Activated CD8-positive, alpha-beta memory T cell treated with anti-CD3 and anti-CD28 coated beads for 4 hours (primary cell): ENCODE measurements at regions not wholly inside any gene's neighbourhood (a gene's known extent, or its start where the extent isn't known, plus 50 kb on each side); places are given as distances from the start of the nearest gene placed in this dataset.
"Not testable (repeated sequence)": the region's sequence is repeated elsewhere in the genome, so short reads cannot be mapped to it uniquely, and the experiment has no call there.

Source experiments
- DNase-seq, 2 donors: peaks; one replicate each; pipeline ENCODE4 v3.0.0-alpha.2; 2020; ENCODE audit warnings: low read depth in 2 of 2

DNA sequence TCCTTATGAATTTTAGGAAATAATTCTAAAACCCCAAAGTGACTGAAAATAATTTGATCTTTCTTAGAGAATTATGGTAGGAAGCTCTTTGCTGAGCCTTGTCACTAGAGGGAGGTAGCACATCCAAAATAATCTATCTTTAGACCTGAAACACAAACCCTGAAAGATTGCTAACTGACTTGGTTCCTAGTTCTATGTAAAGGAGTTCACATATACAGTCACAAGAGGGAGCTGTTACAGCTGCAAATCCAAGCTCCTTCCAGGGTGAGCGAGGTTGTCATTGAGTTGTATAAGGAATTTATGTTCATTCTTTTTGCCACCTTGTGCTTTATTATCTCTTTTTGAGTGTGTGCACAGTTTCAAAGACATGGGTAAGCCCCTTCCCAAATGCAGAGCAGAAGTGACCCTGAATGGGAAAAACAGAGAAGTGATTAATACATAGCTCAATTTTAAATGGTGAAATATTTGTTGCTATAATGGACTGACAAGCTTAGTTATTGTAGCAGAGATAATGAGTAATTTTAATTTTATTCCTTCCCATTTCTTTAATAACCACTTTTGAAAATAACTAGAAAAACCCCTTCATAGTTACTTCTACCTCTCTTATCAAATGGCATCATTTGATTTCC is 387.9 kb downstream of the DAD1 start:
- no peak for DNase-seq

GRCh38 chr14:22200131-22200530 is 388.9 kb downstream of the DAD1 start:
- not testable (repeated sequence) for DNase-seq

GRCh38 chr14:22194664-22195063 is 394.4 kb downstream of the DAD1 start:
- DNase-seq, result no peak

DNA sequence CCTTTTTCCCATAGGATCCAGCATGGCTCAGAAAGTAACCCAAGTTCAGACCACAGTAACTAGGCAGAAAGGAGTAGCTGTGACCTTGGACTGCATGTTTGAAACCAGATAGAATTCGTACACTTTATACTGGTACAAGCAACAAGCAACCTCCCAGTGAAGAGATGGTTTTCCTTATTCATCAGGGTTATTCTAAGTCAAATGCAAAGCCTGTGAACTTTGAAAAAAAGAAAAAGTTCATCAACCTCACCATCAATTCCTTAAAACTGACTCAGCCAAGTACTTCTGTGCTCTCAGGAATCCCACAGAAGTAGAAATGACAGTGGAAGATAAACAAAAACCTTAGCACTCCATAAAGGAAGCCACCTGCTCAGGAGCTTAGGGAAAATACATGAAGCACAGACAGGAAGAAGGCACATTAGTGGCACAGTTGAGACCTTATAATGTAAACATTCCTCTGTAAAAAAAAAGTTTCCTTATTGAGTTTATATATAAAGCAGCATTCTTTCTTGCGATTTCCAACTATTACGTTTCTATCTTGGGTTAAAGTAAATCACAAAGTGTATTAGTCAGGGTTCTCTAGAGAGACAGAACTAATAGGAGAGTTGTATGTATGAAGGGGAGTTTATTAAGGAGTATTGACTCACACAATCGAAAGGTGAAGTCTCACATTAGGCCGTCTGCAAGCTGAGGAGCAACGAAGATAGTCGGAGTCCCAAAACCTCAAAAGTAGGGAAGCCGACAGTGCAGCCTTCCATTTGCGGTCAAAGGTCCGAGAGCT is 398.4 kb downstream of the DAD1 start:
- DNase-seq, result no peak

- no peak for DNase-seq
Observed at GRCh38 chr14:22189881-22190280, 399.1 kb downstream of the DAD1 start.

- no peak for DNase-seq
Observed at GRCh38 chr14:22188318-22188717, 400.7 kb downstream of the DAD1 start.

- no peak for DNase-seq
Observed at GRCh38 chr14:22185789-22186188, 403.2 kb downstream of the DAD1 start.

DNA sequence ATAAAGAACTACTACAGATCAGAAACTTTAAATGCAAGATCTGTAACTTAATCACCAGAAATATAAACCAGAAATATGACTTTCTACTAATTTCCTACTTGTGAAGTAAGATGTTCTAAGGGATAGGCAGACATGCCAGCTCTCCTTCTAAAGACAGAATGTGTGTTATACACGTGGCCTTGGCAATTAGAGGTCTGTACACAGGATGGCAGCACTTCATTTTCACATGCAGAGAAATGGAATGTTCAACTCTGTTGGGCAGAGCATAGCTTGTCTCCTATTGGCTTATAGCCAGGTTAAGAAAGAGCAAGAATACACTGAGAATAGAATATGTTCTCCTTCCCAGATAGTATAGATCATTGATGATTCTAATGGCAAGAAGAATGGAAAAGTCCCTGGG is 403.8 kb downstream of the DAD1 start:
- no peak for DNase-seq

GRCh38 chr14:22184830-22185168 is 404.2 kb downstream of the DAD1 start:
- no peak for DNase-seq

GRCh38 chr14:22184157-22184829 is 404.7 kb downstream of the DAD1 start:
- DNase-seq, result no peak

DNA sequence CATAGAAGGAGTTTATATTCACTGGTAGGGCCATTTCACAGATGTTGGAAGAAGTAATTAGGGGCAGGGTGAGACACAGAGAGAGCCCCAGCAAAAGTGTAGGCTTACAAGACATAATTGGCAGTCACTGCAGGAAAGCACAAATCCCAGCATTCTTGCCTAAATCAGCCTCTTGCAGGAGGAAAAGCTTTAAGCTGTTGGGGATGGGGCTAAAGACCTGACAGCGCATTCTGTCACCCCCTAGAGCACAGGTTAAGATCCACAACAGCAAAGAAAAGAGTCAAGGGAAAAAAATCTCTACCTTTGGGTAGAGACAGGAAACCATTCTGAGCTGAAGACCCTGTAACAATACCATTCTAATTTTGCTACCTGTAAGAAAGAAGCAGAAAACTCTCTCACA is 409.0 kb downstream of the DAD1 start:
- DNase-seq, result no peak

GRCh38 chr14:22179190-22179589 is 409.8 kb downstream of the DAD1 start:
- DNase-seq, result no peak

DNA sequence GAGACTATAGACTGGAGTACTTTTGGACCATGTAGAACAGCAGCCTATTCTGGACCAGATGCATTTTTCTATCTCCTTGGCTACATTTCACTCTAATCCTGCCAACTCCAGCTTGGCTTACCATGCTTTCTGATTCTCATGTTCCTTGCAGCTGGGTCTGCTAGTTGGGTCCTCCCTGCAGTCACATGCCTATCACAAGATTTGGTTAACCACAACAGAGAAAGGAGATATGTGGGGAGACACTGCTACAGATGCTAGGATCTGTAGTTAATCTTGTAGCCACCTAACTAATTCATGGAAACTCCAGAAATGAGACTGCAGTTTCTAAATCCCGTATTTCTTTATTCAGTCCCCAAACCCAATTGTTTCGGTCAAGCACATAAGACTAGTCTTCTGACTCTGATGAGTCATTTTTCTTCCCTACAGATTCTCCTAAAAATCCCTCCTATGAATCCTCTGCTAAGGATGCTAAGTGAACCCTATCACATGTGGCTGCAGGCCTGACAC is 410.6 kb downstream of the DAD1 start:
- DNase-seq, result no peak

DNA sequence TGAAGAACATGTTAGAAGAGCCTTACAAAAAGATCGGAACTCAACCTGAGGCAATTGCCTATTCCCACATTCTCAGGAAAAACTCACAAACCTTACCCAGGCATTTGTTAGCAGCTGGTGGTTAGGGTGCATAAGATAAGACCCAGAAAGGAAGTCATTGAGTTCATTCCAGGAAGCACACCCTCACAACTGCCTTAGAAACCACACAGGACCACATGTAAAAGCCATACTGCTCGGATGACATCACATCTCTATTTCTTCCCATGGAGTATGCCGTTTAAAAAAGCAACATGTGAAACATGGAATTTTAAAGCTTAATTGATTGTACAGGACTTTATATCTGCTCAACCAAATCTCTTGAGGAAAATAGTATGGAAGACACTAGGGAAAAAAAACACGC is 411.2 kb downstream of the DAD1 start:
- no peak for DNase-seq

DNA sequence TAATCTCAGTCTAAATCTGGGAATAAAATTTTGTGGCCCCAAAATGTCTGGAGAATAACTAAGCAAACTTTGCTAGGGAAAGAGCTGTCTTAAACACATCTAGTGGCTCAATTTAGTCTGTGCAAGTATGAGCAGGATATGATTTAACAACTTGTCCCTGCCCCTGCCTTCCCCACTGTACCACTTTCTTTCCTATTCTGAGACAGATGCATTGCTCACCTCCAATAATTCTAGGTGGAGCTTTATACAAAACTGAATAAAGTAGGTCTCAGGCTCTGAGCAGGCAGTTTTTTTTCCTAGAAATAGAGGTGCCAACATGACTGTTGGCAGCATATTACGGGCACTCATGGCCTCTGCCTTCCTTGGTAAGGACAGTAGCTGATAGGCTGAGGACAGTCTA is 412.1 kb downstream of the DAD1 start:
- DNase-seq, result no peak

DNA sequence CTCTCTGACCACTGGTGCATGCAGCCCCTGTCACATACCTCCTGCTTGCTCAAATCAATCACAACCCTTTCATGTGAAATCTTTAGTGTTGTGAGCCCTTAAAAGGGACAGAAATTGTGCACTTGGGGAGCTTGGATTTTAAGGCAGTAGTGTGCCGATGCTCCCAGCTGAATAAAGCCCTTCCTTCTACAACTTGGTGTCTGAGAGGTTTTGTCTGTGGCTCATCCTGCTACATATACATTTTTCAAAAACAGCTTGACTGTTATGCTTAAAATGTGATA is 413.8 kb downstream of the DAD1 start:
- not testable (repeated sequence) for DNase-seq

DNA sequence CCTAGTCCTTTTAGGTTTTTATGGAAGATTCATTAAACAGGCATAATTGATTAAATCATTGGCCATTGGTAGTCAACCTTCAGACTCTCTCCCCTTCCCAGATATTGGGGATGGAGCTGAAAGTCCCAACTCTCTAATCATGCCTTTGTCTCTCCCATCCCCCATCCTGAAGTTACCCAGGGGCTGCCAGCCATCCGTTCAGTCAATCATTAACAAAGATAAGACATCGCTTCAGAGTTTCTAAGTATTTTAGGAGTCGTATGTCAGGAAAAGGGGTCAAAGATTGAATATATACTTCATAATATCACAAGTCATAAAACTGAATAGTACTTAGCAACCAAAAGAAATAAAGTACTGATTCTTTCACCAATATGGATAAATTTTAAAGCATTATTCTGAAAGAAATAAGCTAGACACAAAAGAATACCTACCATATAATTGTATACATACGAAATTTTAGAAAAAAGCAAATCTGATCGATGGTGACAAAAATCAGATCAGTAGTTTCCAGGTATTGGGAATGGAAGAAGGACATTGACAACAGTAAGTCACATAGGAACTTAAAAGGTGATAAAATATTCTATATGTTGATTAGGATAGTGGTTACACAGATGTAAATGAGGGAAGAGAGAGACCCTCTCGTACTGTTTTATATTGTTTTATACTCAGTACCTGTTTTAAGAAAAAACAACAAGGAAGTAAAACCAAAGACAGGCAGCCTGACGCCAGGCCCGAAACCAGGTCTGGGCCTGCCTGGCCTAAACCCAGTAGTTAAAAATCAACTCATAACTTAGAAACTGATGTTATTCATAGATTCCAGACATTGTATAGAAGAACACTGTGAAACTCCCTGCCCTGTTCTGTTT is 414.4 kb downstream of the DAD1 start:
- DNase-seq, result no peak

GRCh38 chr14:22168092-22168955 is 420.7 kb downstream of the DAD1 start:
- DNase-seq, result no peak

DNA sequence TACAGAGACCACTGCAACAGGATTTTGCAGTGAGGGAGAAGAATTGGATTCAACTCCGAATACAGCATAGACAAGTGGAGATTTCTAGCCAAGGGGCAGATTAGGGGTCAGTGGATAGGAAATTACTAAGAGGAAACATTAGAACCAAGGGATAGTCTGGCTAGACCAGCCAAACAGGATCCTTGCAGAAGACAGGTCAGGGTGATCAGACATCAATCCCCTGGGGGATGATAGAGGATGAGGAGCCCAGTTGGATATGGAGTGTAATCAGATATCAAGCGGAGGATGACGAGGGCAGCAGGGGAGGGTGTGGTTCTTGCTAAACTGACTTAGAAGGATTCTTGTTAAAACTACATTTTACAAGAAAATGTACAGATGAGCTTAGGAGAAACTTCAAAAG is 424.4 kb downstream of the DAD1 start:
- DNase-seq, result no peak

DNA sequence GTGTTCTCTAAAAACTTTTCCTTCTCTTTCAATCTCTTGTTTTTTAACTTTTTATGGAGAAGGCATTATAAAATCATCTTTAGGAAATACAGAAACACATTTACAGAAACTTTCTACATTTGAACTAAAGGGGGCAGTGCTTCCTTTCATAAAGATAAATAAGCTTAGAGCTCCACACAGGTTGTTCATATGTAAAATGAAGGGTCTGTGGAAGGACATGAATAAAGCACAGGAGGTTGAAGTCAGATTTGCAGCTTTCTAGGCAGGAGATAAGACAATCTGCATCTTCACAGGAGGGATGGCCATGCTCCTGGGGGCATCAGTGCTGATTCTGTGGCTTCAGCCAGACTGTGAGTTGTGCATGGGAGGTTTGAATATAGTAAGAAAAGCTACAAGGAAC is 426.0 kb downstream of the DAD1 start:
- no peak for DNase-seq

DNA sequence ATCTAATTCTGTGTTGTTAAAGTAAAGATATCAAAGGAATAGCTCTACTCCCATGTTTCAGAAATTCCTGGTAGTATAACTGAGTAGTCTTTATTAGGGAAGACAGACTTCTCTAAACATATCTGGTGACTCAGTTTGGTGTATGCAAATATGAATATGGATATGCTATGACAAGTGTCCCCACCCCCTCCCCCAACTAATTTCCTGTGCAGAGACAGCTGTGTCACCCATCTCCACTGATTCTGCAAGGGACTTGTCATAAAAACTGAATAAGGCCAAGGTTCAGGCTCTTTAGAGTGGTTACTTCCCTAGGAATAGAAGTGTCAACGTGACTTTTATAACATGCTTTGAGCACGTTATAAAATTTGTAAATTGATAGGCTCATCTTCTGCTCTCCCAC is 429.1 kb downstream of the DAD1 start:
- no peak for DNase-seq
